ENCODE measurements at regions not wholly inside any gene's neighbourhood (a gene's known extent, or its start where the extent isn't known, plus 50 kb on each side); places are given as distances from the start of the nearest gene placed in this dataset.

GRCh38 chr2:49600524-49600923 lies 446.2 kb upstream of the FSHR start:
- TF ChIP-seq CTCF (IDR thresholded peaks at IDR 0.05): no peak
- no peak for TF ChIP-seq EP300 (IDR thresholded peaks at IDR 0.05)
- no peak for TF ChIP-seq POLR2A (IDR thresholded peaks at IDR 0.05)
- TF ChIP-seq POLR2AphosphoS5 (IDR thresholded peaks at IDR 0.05): no peak
- H3K9me3 ChIP-seq: no peaks in the 10 kb centered on the region
- H3K27ac ChIP-seq: no peak overlapping the region
- no peaks in the 10 kb centered on the region for H3K36me3 ChIP-seq
- WGBS: 90% methylated on average over 3 of the region's 3 CpGs
- no peaks in the 10 kb centered on the region for H3K27me3 ChIP-seq
- DNase-seq (ENCODE audit: low spot score in 2 of 2): no peak
- H3K4me3 ChIP-seq: no peak overlapping the region
- no peaks in the 10 kb centered on the region for H3K4me1 ChIP-seq

GRCh38 chr2:49598231-49598630 lies 443.9 kb upstream of the FSHR start:
- no peak overlapping the region for H3K27ac ChIP-seq
- no peak overlapping the region for H3K4me3 ChIP-seq
- no peaks in the 10 kb centered on the region for H3K9me3 ChIP-seq
- WGBS: 42% methylated on average over 1 of the region's 1 CpG
- TF ChIP-seq POLR2AphosphoS5 (IDR thresholded peaks at IDR 0.05) (no peak), POLR2A (IDR thresholded peaks at IDR 0.05) (no peak), EP300 (IDR thresholded peaks at IDR 0.05) (no peak)
- H3K4me1 ChIP-seq: no peaks in the 10 kb centered on the region
- no peaks in the 10 kb centered on the region for H3K27me3 ChIP-seq
- no peaks in the 10 kb centered on the region for H3K36me3 ChIP-seq
- DNase-seq (ENCODE audit: low spot score in 2 of 2): no peak

GRCh38 chr2:49585921-49586320 lies 431.6 kb upstream of the FSHR start:
- Histone ChIP-seq H3K9me3 (no peaks in the 10 kb centered on the region), H3K27me3 (no peaks in the 10 kb centered on the region), H3K4me1 (no peaks in the 10 kb centered on the region), H3K36me3 (no peaks in the 10 kb centered on the region), H3K27ac (no peak overlapping the region), H3K4me3 (no peak overlapping the region)
- DNase-seq (ENCODE audit: low spot score in 2 of 2): no peak
- WGBS: 61% methylated on average over 3 of the region's 3 CpGs
- TF ChIP-seq POLR2A (IDR thresholded peaks at IDR 0.05) (no peak), CTCF (IDR thresholded peaks at IDR 0.05) (no peak), POLR2AphosphoS5 (IDR thresholded peaks at IDR 0.05) (no peak), EP300 (IDR thresholded peaks at IDR 0.05) (no peak)

- WGBS: 44% methylated on average over 5 of the region's 5 CpGs
- TF ChIP-seq POLR2A (IDR thresholded peaks at IDR 0.05) (no peak), CTCF (IDR thresholded peaks at IDR 0.05) (no peak), EP300 (IDR thresholded peaks at IDR 0.05) (no peak), POLR2AphosphoS5 (IDR thresholded peaks at IDR 0.05) (no peak)
- no peak for DNase-seq (ENCODE audit: low spot score in 2 of 2)
- Histone ChIP-seq H3K27ac (no peak overlapping the region), H3K4me1 (no peaks in the 10 kb centered on the region), H3K27me3 (no peaks in the 10 kb centered on the region), H3K36me3 (no peaks in the 10 kb centered on the region), H3K9me3 (no peaks in the 10 kb centered on the region), H3K4me3 (no peak overlapping the region)
Measured at GRCh38 chr2:49582946-49583345, 428.6 kb upstream of the FSHR start.

- no peak for TF ChIP-seq EP300 (IDR thresholded peaks at IDR 0.05)
- no peak for TF ChIP-seq POLR2A (IDR thresholded peaks at IDR 0.05)
- no peak for TF ChIP-seq CTCF (IDR thresholded peaks at IDR 0.05)
- TF ChIP-seq POLR2AphosphoS5 (IDR thresholded peaks at IDR 0.05): no peak
- Histone ChIP-seq H3K9me3 (no peaks in the 10 kb centered on the region), H3K4me3 (no peak overlapping the region), H3K27me3 (no peaks in the 10 kb centered on the region), H3K4me1 (no peaks in the 10 kb centered on the region), H3K27ac (no peak overlapping the region), H3K36me3 (no peaks in the 10 kb centered on the region)
- WGBS: 49% methylated on average over 1 of the region's 1 CpG
- DNase-seq (ENCODE audit: low spot score in 2 of 2): no peak
Measured at GRCh38 chr2:49577041-49577440, 422.7 kb upstream of the FSHR start.

- Histone ChIP-seq H3K27me3 (no peaks in the 10 kb centered on the region), H3K9me3 (no peaks in the 10 kb centered on the region), H3K4me1 (no peaks in the 10 kb centered on the region), H3K36me3 (no peaks in the 10 kb centered on the region), H3K4me3 (no peak overlapping the region), H3K27ac (no peak overlapping the region)
- TF ChIP-seq POLR2AphosphoS5 (IDR thresholded peaks at IDR 0.05) (no peak), EP300 (IDR thresholded peaks at IDR 0.05) (no peak), CTCF (IDR thresholded peaks at IDR 0.05) (no peak), POLR2A (IDR thresholded peaks at IDR 0.05) (no peak)
- DNase-seq (ENCODE audit: low spot score in 2 of 2): no peak
- WGBS: 87% methylated on average over 1 of the region's 1 CpG
Measured at GRCh38 chr2:49569176-49569575, 414.9 kb upstream of the FSHR start.
